Liver (tissue), 8 donors: ENCODE measurements at regions not wholly inside any gene's neighbourhood (a gene's known extent, or its start where the extent isn't known, plus 50 kb on each side); places are given as distances from the start of the nearest gene placed in this dataset.

ENCODE experiments used
- DNase-seq: peaks from one replicate; pipeline ENCODE4 v3.0.0-alpha.2; 2017; ENCODE audit warnings: low spot score
- H3K27ac ChIP-seq, 2 donors: one replicate each; pipeline ENCODE4 v1.7.0; 2013; ENCODE audit warnings: inconsistent platforms in 2 of 2, low read length in 2 of 2, control low read depth in 1 of 2, low read depth in 1 of 2, mild to moderate bottlenecking in 1 of 2
- H3K27me3 ChIP-seq, 4 donors: one replicate each; pipeline versions ENCODE4 v1.6.1 to v1.7.0; 2013; ENCODE audit warnings: low read length in 3 of 4, inconsistent platforms in 1 of 4, mild to moderate bottlenecking in 1 of 4, moderate library complexity in 1 of 4; ENCODE audit not compliant: control insufficient read depth in 4 of 4, insufficient read depth in 4 of 4
- H3K36me3 ChIP-seq, 4 donors: one replicate each; pipeline versions ENCODE4 v1.6.1 to v1.7.0; 2013; ENCODE audit warnings: low read length in 3 of 4, mild to moderate bottlenecking in 3 of 4, low read depth in 1 of 4, moderate library complexity in 1 of 4; ENCODE audit not compliant: control insufficient read depth in 4 of 4, insufficient read depth in 3 of 4
- H3K4me1 ChIP-seq, 4 donors: one replicate each; pipeline versions ENCODE4 v1.6.1 to v1.7.0; 2013; ENCODE audit warnings: low read length in 3 of 4, mild to moderate bottlenecking in 3 of 4, moderate library complexity in 1 of 4; ENCODE audit not compliant: control insufficient read depth in 4 of 4, insufficient read depth in 4 of 4
- H3K4me3 ChIP-seq, 3 donors: one replicate each; pipeline versions ENCODE4 v1.6.1 to v1.7.0; 2013; ENCODE audit warnings: low read length in 3 of 3, control low read depth in 1 of 3, low read depth in 1 of 3, mild to moderate bottlenecking in 1 of 3
- H3K9ac ChIP-seq, 2 donors: one replicate each; pipeline ENCODE4 v1.7.0; 2013; ENCODE audit warnings: low read length in 2 of 2, mild to moderate bottlenecking in 2 of 2, moderate library complexity in 2 of 2, control low read depth in 1 of 2, low read depth in 1 of 2
- H3K9me3 ChIP-seq, 4 donors: one replicate each; pipeline versions ENCODE4 v1.6.1 to v1.7.0; 2013; ENCODE audit warnings: low read length in 3 of 4; ENCODE audit not compliant: control insufficient read depth in 4 of 4
- EGR1 ChIP-seq, 2 donors: IDR thresholded peaks; 2 replicates each; pipeline ENCODE4 v1.6.1; 2016 to 2018; ENCODE audit warnings: antibody characterized with exemption in 2 of 2, low read depth in 2 of 2
- FOXA1 ChIP-seq: IDR thresholded peaks from 2 replicates; pipeline ENCODE4 v1.6.1; 2016; ENCODE audit warnings: antibody characterized with exemption
- FOXA2 ChIP-seq: IDR thresholded peaks from 2 replicates; pipeline ENCODE4 v1.6.1; 2016; ENCODE audit warnings: antibody characterized with exemption
- HNF4A ChIP-seq, 2 donors: conservative IDR thresholded peaks; 2 replicates each; pipeline ENCODE4 v1.6.1; 2016; ENCODE audit warnings: antibody characterized with exemption in 2 of 2, mild to moderate bottlenecking in 2 of 2
- HNF4G ChIP-seq: IDR thresholded peaks from 2 replicates; pipeline ENCODE4 v1.6.1; 2016; ENCODE audit warnings: antibody characterized with exemption
- JUND ChIP-seq, 2 donors: IDR thresholded peaks; 2 replicates each; pipeline ENCODE4 v1.6.1; 2016; ENCODE audit warnings: antibody characterized with exemption in 2 of 2
- NR2F2 ChIP-seq: IDR thresholded peaks from 2 replicates; pipeline ENCODE4 v1.6.1; 2016; ENCODE audit warnings: antibody characterized with exemption
- RAD21 ChIP-seq, 2 donors: IDR thresholded peaks; 2 replicates each; pipeline ENCODE4 v1.6.1; 2016; ENCODE audit warnings: antibody characterized with exemption in 2 of 2, mild to moderate bottlenecking in 2 of 2
- RXRA ChIP-seq, 2 donors: IDR thresholded peaks; 2 replicates each; pipeline ENCODE4 v1.6.1; 2017 to 2018; ENCODE audit warnings: antibody characterized with exemption in 2 of 2, mild to moderate bottlenecking in 1 of 2
- SP1 ChIP-seq: IDR thresholded peaks from 2 replicates; pipeline ENCODE4 v1.6.1; 2018; ENCODE audit warnings: antibody characterized with exemption, mild to moderate bottlenecking
- TAF1 ChIP-seq: conservative IDR thresholded peaks from 2 replicates; pipeline ENCODE4 v1.6.1; 2016; ENCODE audit warnings: antibody characterized with exemption, mild to moderate bottlenecking
- WGBS: extraction: QIAGEN DNeasy Blood & Tissue Kit; methylation state at CpG from one replicate; pipeline ENCODE4 v1.1.7; 2013; 5-methylcytosine and 5-hydroxymethylcytosine counted together
- TF ChIP-seq, protein P1 (sequence below): IDR thresholded peaks from 2 replicates; pipeline ENCODE4 v1.6.1; 2016; ENCODE audit warnings: antibody characterized with exemption
- TF ChIP-seq, protein P2 (sequence below): fragments of 150-350 bp; IDR thresholded peaks from 2 replicates; pipeline ENCODE4 v1.5.1; 2017; ENCODE audit warnings: improper control_type of control experiment, low read depth, low read length; ENCODE audit not compliant: missing input control
- TF ChIP-seq, protein P3 (sequence below): IDR thresholded peaks from 2 replicates; pipeline ENCODE4 v1.6.1; 2016; ENCODE audit warnings: antibody characterized with exemption, mild to moderate bottlenecking
- TF ChIP-seq, protein P4 (sequence below): IDR thresholded peaks from 2 replicates; pipeline ENCODE4 v1.6.1; 2016; ENCODE audit warnings: antibody characterized with exemption
- donor health status: healthy.
- donor health status: healthy.
- donor health status: healthy.
- donor health status: healthy.
- donor health status: healthy.

DNA sequence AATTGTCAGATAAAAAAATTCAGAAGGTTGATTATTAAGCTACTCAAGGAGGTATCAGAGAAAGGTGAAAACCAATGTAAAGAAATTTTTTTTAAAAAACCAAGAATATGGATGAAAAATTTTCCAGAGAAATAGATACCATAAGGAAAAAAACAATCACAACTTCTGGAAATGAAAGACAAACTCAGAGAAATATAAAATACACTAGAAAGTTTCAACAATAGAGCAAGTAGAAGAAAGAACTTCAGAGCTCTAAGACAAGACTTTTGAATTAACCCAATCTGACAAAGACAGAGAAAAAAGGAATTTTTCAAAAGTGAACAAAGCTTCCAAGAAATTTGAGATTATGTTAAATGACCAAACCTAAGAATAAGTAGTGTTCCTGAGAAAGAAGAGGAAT lies 62.9 kb upstream of the TEAD1 start:
- no peak overlapping the region for H3K27ac ChIP-seq
- no peak for TF ChIP-seq HNF4G
- no peak for TF ChIP-seq NR2F2
- TF ChIP-seq, protein P1, sequence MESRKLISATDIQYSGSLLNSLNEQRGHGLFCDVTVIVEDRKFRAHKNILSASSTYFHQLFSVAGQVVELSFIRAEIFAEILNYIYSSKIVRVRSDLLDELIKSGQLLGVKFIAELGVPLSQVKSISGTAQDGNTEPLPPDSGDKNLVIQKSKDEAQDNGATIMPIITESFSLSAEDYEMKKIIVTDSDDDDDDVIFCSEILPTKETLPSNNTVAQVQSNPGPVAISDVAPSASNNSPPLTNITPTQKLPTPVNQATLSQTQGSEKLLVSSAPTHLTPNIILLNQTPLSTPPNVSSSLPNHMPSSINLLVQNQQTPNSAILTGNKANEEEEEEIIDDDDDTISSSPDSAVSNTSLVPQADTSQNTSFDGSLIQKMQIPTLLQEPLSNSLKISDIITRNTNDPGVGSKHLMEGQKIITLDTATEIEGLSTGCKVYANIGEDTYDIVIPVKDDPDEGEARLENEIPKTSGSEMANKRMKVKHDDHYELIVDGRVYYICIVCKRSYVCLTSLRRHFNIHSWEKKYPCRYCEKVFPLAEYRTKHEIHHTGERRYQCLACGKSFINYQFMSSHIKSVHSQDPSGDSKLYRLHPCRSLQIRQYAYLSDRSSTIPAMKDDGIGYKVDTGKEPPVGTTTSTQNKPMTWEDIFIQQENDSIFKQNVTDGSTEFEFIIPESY, result no peak
- TF ChIP-seq JUND (IDR thresholded peaks at IDR 0.05), result no peak
- TF ChIP-seq FOXA1, result no peak
- no peak for TF ChIP-seq RXRA (IDR thresholded peaks at IDR 0.05)
- TF ChIP-seq, protein P2, sequence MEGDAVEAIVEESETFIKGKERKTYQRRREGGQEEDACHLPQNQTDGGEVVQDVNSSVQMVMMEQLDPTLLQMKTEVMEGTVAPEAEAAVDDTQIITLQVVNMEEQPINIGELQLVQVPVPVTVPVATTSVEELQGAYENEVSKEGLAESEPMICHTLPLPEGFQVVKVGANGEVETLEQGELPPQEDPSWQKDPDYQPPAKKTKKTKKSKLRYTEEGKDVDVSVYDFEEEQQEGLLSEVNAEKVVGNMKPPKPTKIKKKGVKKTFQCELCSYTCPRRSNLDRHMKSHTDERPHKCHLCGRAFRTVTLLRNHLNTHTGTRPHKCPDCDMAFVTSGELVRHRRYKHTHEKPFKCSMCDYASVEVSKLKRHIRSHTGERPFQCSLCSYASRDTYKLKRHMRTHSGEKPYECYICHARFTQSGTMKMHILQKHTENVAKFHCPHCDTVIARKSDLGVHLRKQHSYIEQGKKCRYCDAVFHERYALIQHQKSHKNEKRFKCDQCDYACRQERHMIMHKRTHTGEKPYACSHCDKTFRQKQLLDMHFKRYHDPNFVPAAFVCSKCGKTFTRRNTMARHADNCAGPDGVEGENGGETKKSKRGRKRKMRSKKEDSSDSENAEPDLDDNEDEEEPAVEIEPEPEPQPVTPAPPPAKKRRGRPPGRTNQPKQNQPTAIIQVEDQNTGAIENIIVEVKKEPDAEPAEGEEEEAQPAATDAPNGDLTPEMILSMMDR, result no peak
- TF ChIP-seq, protein P3, sequence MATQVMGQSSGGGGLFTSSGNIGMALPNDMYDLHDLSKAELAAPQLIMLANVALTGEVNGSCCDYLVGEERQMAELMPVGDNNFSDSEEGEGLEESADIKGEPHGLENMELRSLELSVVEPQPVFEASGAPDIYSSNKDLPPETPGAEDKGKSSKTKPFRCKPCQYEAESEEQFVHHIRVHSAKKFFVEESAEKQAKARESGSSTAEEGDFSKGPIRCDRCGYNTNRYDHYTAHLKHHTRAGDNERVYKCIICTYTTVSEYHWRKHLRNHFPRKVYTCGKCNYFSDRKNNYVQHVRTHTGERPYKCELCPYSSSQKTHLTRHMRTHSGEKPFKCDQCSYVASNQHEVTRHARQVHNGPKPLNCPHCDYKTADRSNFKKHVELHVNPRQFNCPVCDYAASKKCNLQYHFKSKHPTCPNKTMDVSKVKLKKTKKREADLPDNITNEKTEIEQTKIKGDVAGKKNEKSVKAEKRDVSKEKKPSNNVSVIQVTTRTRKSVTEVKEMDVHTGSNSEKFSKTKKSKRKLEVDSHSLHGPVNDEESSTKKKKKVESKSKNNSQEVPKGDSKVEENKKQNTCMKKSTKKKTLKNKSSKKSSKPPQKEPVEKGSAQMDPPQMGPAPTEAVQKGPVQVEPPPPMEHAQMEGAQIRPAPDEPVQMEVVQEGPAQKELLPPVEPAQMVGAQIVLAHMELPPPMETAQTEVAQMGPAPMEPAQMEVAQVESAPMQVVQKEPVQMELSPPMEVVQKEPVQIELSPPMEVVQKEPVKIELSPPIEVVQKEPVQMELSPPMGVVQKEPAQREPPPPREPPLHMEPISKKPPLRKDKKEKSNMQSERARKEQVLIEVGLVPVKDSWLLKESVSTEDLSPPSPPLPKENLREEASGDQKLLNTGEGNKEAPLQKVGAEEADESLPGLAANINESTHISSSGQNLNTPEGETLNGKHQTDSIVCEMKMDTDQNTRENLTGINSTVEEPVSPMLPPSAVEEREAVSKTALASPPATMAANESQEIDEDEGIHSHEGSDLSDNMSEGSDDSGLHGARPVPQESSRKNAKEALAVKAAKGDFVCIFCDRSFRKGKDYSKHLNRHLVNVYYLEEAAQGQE, result no peak
- TF ChIP-seq TAF1, result no peak
- TF ChIP-seq FOXA2, result no peak
- no peak for TF ChIP-seq RAD21 (IDR thresholded peaks at IDR 0.05)
- TF ChIP-seq, protein P4, sequence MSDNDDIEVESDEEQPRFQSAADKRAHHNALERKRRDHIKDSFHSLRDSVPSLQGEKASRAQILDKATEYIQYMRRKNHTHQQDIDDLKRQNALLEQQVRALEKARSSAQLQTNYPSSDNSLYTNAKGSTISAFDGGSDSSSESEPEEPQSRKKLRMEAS, result no peak
- TF ChIP-seq EGR1 (IDR thresholded peaks at IDR 0.05; ENCODE audit: low read depth in 2 of 2), result no peak
- no peak for TF ChIP-seq HNF4A (conservative IDR thresholded peaks at IDR 0.05)
- H3K36me3 ChIP-seq, result no peaks in the 10 kb centered on the region
- no peaks in the 10 kb centered on the region for H3K4me1 ChIP-seq
- H3K27me3 ChIP-seq, result no peaks in the 10 kb centered on the region
- H3K4me3 ChIP-seq, result no peak overlapping the region
- H3K9me3 ChIP-seq, result no peaks in the 10 kb centered on the region
- H3K9ac ChIP-seq, result no peak overlapping the region
- no peak for DNase-seq

DNA sequence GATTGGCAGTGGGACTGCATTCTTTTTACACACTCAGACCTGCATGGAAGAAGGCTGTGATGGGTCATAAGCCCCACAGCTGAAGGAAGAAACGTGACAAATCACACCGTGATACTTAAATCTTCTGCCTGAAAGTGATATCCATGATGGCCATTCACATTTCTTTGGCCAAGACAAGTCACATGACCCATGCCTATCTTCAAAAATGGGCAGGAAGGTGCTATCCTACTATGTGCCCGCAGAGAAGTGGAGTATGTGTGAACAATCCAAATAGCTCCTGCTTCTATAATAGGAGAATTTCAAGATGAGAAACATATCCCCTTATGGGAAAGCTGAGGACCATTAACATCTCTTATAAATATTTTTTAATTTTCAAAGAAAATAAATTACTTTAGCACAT lies 56.6 kb upstream of the TEAD1 start:
- TF ChIP-seq SP1, result no peak
- WGBS, result 85% methylated on average over 3 of the region's 3 CpGs

More for the DNA sequence above, 56.6 kb upstream of the TEAD1 start:
- Histone ChIP-seq H3K9me3 (no peaks in the 10 kb centered on the region), H3K27ac (no peak overlapping the region), H3K27me3 (no peaks in the 10 kb centered on the region), H3K9ac (no peak overlapping the region), H3K4me1 (no peaks in the 10 kb centered on the region), H3K36me3 (no peaks in the 10 kb centered on the region), H3K4me3 (no peak overlapping the region)
- DNase-seq, result no peak
